Skin of body (tissue), 1 donor: ENCODE measurements at regions not wholly inside any gene's neighbourhood (a gene's known extent, or its start where the extent isn't known, plus 50 kb on each side); places are given as distances from the start of the nearest gene placed in this dataset.
"Not testable (repeated sequence)": the region's sequence is repeated elsewhere in the genome, so short reads cannot be mapped to it uniquely, and the experiment has no call there.

Experiments used
- DNase-seq: peaks from one replicate; lab custom pipeline; 2025; lab: John Stamatoyannopoulos, UW

DNA sequence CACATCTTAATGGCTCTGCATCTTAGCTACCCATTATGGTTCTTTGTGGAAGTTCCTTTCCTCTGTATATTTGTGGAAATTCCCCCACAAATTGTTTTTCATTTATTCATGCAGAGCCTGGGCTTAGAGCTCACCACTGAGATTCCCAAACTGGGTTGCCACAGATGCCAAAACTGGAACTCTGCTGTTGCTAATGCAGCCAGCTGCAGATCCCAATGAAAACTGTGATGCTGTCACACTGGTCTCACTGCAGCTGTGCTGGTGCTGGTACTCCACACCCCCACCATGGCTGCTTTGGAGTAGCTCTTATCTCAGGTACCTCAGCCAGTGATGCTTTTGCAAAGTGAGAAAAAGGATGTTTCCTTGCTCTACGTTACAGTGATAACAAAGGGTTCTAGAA, 87.7 kb downstream of the DCK start:
- DNase-seq, result no peak

DNA sequence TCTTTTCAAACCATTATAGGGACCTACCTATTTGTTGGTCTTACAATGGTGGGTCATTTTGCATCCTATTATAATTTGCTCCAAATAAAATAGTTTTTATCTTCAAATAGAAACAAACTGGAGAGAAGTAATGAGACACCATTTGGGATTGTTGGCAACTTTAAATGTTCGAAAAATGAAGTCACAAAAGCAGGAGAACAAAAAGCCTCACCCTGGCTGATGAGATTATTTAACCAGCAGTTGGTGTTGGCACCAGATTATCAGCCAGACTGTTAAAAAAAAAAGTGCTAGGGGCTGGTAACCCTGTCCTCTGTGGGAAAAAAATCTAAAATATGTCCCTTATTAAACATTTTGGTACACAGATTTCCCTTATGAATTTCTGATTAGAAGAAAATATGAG, 100.3 kb downstream of the DCK start:
- DNase-seq, result no peak

DNA sequence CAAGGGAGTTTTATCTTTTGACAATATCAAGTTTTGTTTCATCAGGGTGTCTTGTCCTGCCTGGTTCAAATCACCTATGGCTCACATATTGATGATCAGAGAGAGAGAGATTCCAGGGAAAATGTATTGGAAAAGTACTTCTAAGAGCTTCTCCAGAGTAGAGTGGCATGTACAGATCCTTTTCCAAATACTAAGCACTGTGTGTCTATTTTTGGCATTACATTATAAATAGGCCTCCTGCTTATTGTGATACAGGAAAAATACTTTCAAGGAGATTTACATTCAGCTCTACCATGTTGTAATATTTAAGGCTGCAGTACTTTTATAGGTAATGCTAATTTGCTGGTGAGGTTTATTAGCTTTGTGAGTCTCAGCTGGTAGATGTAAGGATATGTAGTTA, 100.8 kb downstream of the DCK start:
- no peak for DNase-seq

DNA sequence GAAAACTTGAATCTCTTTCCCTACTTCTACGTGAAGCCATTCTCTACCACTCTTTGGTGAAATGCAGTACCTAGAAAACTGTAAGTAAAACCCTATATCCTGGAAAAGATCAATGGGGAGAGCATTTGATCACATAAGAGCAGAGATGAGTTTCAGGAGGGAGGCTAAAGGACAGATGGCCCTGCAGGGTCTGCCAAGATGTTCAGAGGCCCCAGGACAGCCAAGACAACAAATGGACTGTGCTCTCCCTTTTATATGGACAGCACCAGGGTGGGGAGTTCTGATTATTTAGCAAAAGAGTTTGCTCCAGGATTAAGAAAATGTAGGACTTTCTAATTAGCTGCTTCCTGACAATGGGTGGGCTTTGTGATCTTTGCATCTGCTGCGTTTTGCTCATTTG, 101.7 kb downstream of the DCK start:
- DNase-seq, result no peak

DNA sequence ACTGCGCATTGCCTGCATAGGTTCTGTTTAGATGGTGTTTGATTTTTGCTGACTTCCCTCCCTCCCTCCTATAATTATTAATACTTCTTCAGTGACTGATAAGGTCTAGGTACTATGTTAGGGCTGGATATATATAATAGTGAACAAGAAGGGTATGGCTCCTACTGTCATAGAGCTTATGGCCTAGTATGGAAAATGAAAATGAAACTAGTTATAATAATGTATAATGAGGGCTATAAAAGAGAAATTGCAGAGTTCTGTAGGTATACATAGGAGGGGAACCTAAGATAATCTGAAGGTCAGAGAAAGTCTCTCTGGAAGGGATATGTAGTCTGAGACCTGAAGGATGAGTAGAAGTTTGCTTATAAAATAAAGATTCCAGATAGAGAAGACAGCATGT, 102.1 kb downstream of the DCK start:
- no peak for DNase-seq

DNA sequence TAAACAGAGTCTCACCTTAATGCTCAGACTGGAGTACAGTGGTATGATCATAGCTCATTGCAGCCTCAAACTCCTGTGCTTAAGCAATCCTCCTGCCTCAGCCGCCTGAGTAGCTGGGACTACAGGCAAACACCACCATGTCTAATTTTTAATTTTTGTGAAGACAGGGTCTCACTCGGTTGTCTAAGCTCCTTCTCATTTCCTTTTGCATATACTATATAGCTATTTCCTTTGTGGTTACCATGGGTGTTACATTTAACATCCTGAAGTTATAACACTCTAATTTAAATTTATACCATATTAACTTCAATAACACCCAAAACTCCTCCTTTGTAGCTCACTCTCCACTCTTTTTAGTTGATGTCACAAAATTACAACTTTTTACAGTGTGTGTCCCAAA, 114.3 kb downstream of the DCK start:
- DNase-seq, result no peak

DNA sequence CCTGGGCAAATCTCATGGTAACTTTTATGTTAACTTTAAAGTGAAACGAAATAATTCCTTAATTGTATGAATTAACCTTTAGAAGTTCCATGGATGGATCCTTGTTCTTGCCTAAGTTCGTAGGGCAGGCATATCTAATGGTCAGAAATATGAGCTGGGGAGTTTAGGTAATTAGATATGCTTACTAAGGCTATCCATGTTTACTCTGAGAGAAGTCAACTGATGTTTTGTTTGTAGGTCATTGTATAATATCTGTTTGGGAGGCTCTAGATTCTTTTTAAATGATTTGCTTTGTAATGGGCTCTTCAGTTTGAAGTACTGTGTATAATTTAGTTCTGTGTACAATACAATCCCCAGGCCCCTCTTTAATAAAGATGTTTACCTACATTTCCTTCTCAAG, 117.0 kb downstream of the DCK start:
- no peak for DNase-seq

DNA sequence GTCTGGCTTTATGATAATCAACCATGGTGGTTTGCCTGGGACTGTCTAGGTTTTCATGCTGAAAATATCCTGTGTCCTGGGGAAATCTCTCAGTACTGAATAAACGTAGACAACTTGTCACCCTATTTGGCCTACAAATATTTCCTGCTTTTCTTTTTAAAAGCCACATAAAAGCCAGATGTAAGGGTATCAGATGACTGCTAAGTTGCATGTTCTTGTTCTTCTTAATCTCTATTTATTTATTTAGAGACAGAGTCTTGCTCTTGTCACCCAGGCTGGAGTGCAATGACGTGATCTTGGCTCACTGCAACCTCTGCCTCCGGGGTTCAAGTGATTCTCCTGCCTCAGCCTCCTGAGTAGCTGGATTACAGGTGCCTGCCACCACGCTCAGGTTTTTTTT, 117.7 kb downstream of the DCK start:
- not testable (repeated sequence) for DNase-seq

DNA sequence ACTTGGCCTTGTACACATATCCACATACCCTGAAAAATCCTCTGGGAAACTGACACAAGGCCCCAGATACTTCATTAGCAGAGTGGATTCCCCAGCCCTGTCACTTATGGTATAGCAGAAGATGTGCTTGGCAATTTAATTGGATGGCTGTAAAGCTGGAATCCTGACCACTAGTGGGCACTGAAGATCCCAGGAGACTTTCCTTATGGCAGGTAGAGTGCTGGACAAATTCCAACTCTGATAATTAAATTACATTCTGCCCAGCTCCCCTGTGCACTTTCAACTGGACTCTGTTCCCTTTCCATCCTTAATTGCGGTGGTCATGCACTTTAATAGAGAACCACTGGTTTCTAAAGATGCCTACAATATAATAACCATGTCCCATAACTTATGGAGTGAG, 119.8 kb downstream of the DCK start:
- no peak for DNase-seq

DNA sequence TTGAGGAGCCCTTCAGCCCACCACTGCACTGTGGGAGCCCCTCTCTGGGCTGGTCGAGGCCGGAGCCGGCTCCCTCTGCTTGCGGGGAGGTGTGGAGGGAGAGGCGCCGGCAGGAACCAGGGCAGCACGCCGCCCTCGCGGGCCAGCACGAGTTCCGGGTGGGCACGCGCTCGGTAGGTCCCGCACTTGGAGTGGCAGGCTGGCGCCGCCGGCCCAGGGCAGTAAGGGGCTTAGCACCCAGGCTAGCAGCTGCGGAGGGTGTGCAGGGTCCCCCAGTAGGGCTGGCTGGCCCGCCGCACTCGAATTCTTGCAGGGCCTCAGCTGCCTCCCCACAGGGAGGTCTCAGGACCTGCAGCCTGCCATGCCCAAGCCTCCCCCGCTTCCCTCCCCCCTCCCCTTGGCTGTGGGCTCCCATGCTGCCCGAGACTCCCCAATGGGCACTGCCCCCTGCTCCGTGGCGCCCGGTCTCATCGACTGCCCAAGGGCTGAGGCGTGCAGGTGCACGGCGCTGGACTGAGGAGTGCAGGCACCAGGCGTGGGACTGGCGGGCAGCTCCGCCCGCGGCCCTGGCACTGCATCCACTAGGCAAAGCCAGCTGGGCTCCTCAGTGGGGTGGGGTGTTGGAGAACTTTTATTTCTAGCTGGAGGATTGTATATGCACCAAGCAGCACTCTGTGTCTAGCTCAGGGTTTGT, 127.5 kb downstream of the DCK start:
- DNase-seq, result no peak

DNA sequence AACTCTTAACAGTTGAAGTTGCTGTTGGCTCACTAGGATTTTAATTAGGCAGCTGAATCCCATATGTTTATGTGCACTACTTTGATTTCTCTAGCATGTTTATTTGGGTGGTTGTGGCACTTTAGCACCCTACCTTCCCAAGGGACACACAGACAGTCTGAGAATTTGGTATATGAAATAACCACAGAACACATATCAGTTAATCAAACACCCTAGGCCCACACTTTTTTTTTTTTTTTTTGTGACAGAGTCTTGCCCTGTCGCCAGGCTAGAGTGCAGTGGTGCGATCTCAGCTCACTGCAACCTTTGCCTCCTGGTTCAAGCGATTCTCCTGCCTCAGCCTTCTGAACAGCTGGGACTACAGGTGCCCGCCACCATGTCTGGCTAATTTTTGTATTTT, 130.5 kb downstream of the DCK start:
- DNase-seq, result no peak

DNA sequence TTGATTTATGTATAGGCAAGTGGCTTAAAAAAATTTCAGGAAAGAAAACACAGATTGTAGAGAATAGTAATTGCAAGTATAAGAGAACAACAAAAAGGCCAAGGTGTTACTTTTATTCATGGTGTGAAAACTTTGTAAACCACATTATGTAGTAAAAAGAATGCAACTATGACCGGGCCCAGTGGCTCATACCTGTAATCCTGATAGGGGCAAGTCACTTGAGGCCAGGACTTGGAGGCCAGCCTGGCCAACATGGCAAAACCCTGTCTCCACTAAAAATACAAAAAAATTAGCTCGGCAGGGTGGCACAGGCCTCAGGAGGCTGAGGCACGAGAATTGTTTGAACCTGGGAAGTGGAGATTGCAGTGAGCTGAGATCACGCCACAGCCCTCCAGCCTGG, 131.7 kb downstream of the DCK start:
- DNase-seq, result no peak

DNA sequence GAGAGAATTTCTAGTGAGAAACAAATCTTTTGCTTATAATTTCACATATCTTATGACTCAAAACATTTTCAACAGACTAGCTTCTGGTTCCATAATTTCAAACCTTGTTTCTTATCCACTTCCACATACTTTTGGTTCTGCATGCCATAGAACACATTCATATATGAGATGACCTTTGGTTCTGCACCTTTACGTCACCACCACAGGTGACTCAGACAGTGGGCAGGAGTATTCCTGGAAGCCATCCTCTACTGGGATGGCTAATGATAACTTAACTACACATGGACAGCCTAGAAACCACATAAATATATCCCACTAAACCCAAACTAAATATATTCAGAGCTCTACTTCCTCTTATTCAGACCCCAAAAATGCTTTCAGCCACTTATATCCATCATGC, 133.3 kb downstream of the DCK start:
- no peak for DNase-seq

DNA sequence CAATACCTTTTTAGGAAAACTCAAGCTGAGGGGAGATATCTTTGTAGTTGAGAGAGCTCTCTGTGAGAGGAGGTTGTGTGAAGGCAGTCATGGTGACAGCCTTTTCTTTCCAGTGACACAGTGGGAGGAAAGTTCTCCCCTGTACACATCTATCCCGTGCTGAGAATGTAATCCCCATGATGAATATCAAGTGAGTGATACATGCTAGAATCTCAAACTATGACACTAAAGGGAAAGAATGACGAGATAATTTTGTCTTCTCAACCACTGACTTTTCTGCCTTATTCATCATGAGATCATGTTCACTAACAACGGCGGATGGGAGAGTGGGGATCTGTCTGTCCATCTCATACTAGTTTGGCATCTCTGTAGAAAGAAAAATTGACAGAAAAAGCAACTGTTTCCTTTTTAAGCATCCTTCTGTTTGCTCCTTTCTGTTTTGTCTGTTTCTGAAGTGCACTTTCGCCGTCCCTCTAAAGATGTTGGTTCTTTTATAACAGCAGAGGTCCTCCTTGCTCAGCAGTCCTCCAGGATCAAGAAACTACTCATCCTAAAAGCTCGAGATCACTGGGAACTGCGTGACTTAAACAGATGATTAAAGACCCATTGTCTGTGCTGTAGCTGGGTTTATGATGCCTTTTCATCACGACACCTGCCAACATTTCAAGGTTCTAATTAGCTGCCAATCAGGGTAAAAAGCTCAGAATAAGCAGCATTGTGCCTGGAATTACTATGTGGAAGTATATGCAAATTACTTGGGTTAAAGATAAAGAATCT, 137.6 kb downstream of the DCK start:
- DNase-seq, result no peak

DNA sequence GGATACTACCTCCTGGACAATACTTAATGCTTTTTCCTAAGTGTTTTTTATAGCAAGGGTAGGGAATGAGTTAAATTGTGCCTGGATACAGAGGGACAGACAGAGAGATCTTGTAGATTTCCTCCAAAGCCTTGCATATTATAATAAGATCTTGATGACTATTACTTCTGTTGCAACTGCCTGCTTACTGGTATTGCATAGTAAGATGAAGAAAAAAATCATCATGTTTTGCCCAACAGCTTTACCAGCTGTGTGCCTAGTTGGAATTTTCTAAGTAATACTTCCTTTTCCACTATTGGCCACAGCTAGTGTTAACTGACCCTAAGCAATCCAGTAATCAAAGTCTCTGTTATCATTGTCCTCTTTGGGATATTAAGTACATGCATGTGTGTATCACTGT, 139.0 kb downstream of the DCK start:
- no peak for DNase-seq

DNA sequence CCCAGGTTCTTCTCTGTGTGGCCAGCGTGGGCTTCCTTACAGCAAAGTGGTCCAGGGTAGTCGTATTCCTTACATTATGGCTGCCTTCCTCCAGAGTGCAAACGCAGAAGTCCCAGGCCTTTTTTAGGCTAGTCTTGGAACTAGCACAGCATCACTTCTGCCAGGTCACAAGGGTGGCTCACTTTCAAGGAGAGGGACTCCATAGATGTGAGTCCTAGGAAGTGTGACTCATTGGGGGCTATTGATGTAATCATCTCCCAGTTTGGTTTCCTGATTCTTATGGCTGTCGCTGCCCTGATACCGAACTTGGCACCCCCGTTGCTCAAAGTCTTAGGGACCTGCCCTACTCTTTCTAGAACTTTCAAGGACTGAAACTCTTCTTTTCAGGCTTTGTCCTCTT, 140.0 kb downstream of the DCK start:
- DNase-seq, result no peak

DNA sequence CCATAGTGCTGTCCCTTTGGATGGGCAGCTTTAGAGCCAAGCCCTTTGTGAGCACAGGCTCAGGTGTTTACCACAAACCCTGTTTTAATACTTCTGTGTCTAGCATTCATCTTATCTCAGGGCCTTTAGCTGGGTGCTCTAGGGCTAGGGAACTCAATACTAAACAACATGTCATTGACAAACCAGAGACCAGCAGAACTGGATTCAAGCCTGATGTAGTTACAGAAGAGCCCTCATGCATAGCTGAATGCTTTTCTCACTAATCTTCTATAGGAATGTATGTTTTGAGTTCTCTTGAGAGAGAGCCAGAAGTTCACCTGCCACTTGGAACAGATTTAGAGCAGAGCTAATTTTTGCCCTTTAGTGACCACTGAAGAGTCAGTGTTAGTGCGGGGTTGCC, 142.6 kb downstream of the DCK start:
- no peak for DNase-seq

DNA sequence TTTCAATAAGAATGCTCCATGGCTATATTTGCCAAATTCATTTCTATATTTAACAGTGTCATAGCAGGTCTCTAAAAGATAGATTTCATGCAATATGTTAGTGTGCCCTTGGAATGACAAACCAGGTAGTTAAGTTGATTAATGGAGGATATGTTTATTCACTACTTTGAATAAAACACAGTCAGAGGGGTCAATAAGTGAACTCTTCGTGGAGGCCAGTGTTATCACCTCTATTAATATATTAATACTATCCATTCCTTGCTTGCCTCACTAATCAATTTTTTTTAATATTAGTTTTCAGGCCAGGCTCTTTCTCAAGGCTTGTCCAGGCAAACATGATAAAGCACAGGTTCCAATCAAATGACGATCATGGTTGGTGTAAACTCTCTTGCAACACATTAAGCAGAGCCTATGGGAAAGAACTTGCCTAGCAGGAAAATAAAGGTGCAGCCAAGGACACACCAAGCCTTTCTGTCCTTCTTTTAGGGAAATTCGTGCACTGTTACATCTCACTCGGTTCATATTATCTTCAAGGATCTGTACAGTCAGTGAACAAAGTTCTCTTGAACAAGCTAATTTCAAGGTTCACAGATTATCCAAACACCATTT, 144.7 kb downstream of the DCK start:
- DNase-seq, result no peak

DNA sequence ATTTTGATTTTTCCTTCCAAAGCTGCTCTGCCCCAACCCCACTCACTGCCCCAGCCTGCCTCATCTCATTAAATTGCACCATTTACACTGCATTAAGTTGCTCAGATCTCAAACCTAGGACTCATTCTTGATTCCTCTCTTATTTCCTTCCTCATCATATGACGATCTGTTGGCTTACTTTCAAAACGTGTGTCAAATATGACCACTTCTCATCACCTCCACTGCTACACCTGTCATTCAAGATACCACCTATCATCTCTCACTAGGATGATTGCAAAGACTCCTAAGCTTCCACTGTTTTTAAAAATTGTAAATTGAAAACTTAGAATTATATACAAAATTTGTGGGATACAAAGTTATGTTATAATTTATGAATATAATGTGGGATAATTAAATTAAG, 147.1 kb downstream of the DCK start:
- DNase-seq, result no peak

DNA sequence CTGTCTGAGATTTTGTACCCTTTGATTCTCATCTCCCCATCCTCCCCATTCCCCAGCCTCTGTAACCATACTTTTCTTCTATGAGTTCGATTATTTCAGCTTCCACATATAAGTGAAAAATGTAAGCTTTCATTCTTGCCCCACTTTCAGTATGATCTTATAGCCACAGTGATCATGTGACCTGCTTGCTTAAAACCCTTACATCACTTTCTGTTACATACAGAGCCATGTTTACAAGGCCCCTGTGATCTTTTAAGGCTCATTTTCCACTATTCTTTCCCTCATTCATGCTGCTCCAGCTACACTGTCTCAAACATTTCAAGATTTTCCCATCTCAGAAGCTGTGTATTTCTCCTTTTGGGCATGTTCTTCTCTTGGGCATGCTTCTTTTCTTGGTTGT, 147.7 kb downstream of the DCK start:
- DNase-seq, result no peak

DNA sequence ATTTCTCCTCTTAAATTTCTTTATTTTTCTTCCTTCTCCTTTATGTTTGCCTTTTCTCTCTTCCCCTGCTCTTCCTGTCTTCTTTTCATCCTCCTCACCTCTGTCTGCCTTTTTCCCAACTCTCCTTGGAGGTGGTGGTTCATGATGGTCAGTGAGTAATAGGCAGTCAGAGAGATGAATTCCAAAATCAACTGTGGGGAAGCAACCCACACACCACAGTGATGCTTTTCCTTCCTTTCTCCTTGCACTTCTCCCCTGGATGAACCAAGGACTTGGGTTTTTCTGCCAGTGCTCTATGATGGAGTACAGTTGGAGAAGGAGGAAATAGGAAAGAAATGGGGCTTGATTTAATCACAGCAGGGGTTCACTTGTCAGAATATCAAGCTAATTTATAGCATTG, 153.8 kb downstream of the DCK start:
- no peak for DNase-seq

DNA sequence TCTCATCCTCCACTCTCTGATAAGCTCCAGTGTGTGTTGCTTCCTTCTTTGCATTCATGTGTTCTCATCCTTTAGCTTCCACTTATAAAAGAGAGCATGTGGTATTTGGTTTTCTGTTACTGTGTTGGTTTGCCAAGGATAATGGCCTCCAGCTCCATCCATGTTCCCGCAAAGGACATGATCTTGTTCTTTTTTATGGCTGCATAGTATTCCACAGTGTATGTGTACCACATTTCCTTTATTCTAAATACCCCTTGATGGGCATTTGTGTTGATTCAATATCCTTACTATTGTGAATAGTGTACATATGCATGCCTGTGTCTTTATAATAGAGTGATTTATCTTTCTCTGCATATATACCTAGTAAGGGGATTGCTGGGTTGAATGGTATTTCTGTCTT, 155.1 kb downstream of the DCK start:
- DNase-seq, result no peak

DNA sequence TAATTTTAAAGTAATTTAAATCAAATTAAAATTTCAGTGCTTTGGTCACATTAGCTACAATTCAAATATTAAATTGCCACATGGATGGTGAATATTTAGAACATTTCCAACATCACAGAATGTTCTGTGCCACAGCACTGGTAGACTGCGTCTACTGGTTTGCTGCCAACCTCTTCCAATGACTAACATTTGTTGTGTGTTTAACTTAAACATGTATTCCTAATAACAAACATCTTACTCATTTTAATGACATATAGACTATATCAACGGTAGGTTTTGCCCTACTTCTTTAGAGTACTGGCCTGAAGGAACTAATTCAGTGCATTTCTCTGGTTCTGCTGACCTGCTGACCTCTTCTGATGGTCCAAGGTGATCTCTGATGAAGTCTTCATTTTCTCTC, 157.6 kb downstream of the DCK start:
- DNase-seq, result no peak
